GM21423 (cell line): ENCODE measurements at regions not wholly inside any gene's neighbourhood (a gene's known extent, or its start where the extent isn't known, plus 50 kb on each side); places are given as distances from the start of the nearest gene placed in this dataset.
"Not testable (repeated sequence)": the region's sequence is repeated elsewhere in the genome, so short reads cannot be mapped to it uniquely, and the experiment has no call there.

ENCODE experiments used
- ATAC-seq: cut with Tn5 transposase; IDR thresholded peaks from one replicate; pipeline ENCODE4 v1.9.1; 2021; ENCODE audit warnings: mild to moderate bottlenecking, moderate library complexity; ENCODE audit not compliant: unreplicated experiment

GRCh38 chr5:122515210-122515609, 203.2 kb downstream of the SNCAIP start:
- ATAC-seq, result not testable (repeated sequence)

GRCh38 chr5:122515709-122516431, 203.8 kb downstream of the SNCAIP start:
- peak; percentile 74 for ATAC-seq

- ATAC-seq, result peak; percentile 18
Measured at GRCh38 chr5:122516432-122516743, 204.4 kb downstream of the SNCAIP start.

- no peak for ATAC-seq
Measured at GRCh38 chr5:122517091-122517490, 205.1 kb downstream of the SNCAIP start.

GRCh38 chr5:122523776-122524175, 211.7 kb downstream of the SNCAIP start:
- ATAC-seq, result no peak

GRCh38 chr5:122527547-122527946, 215.5 kb downstream of the SNCAIP start:
- ATAC-seq, result no peak

- no peak for ATAC-seq
Measured at GRCh38 chr5:122532035-122532434, 220.0 kb downstream of the SNCAIP start.

- ATAC-seq, result no peak
Measured at GRCh38 chr5:122533825-122534224, 221.8 kb downstream of the SNCAIP start.

GRCh38 chr5:122534829-122535228, 222.8 kb downstream of the SNCAIP start:
- no peak for ATAC-seq

GRCh38 chr5:122541388-122541787, 229.4 kb downstream of the SNCAIP start:
- ATAC-seq, result no peak

- ATAC-seq, result no peak
Measured at GRCh38 chr5:122545986-122546385, 228.9 kb upstream of the SNX2 start.

GRCh38 chr5:122547219-122547618, 227.7 kb upstream of the SNX2 start:
- ATAC-seq, result no peak

- no peak for ATAC-seq
Measured at GRCh38 chr5:122547669-122548068, 227.2 kb upstream of the SNX2 start.

- ATAC-seq, result no peak
Measured at GRCh38 chr5:122559676-122560075, 215.2 kb upstream of the SNX2 start.

GRCh38 chr5:122561209-122561608, 213.7 kb upstream of the SNX2 start:
- no peak for ATAC-seq

- no peak for ATAC-seq
Measured at GRCh38 chr5:122565331-122565730, 209.5 kb upstream of the SNX2 start.

- ATAC-seq, result no peak
Measured at GRCh38 chr5:122576256-122577016, 198.4 kb upstream of the SNX2 start.

- ATAC-seq, result no peak
Measured at GRCh38 chr5:122581629-122582028, 193.3 kb upstream of the SNX2 start.

- ATAC-seq, result no peak
Measured at GRCh38 chr5:122584411-122585300, 190.2 kb upstream of the SNX2 start.

GRCh38 chr5:122585371-122585770, 189.5 kb upstream of the SNX2 start:
- ATAC-seq, result no peak

- ATAC-seq, result no peak
Measured at GRCh38 chr5:122586351-122586750, 188.5 kb upstream of the SNX2 start.

GRCh38 chr5:122591828-122592227, 183.1 kb upstream of the SNX2 start:
- no peak for ATAC-seq
